Uterus (tissue), 3 donors: ENCODE measurements at regions not wholly inside any gene's neighbourhood (a gene's known extent, or its start where the extent isn't known, plus 50 kb on each side); places are given as distances from the start of the nearest gene placed in this dataset.
"Not testable (repeated sequence)": the region's sequence is repeated elsewhere in the genome, so short reads cannot be mapped to it uniquely, and the experiment has no call there.

ENCODE experiments used
- DNase-seq, 2 donors: peaks; one replicate each; pipeline ENCODE4 v3.0.0-alpha.2; 2019 to 2020
- H3K27ac ChIP-seq, 2 donors: fragments of 200-600 bp; sonication (generic); 1 replicate in 1 of 2; 2 replicates in 1 of 2; pipeline ENCODE4 v1.5.1; 2016 to 2018
- H3K27me3 ChIP-seq, 2 donors: fragments of 200-600 bp; sonication (generic); one replicate each; pipeline ENCODE4 v1.5.1; 2018 to 2019; ENCODE audit warnings: control low read depth in 1 of 2
- H3K36me3 ChIP-seq, 2 donors: fragments of 200-600 bp; sonication (generic); one replicate each; pipeline ENCODE4 v1.5.1; 2019; ENCODE audit warnings: control low read depth in 1 of 2
- H3K4me1 ChIP-seq, 2 donors: fragments of 200-600 bp; sonication (generic); one replicate each; pipeline ENCODE4 v1.5.1; 2018 to 2019; ENCODE audit warnings: control low read depth in 1 of 2
- H3K4me3 ChIP-seq, 2 donors: fragments of 200-600 bp; sonication (generic); 1 replicate in 1 of 2; 2 replicates in 1 of 2; pipeline ENCODE4 v1.5.1; 2018 to 2019; ENCODE audit warnings: mild to moderate bottlenecking in 1 of 2
- H3K9me3 ChIP-seq, 2 donors: fragments of 200-600 bp; sonication (generic); one replicate each; pipeline ENCODE4 v1.5.1; 2019; ENCODE audit warnings: control low read depth in 1 of 2
- POLR2A ChIP-seq, 2 donors: fragments of 450-650 bp; IDR thresholded peaks; one replicate each; pipeline ENCODE4 v1.6.1; 2016; ENCODE audit warnings: antibody characterized with exemption in 2 of 2, mild to moderate bottlenecking in 1 of 2, moderate library complexity in 1 of 2
- intact Hi-C: fragments of 100-400 bp; cut with DNase I; formaldehyde crosslinking; loops from one replicate; pipeline ENCODE4 v1.15.1; 2023; ENCODE audit warnings: low total_unique reads
- TF ChIP-seq, protein P1 (sequence below), 4 experiments: fragments of 200-600 bp in 2 of 4; fragments of 450-650 bp in 2 of 4; sonication (generic) in 2 of 4; IDR thresholded peaks; one replicate each; pipeline ENCODE4 v1.5.1; 2016 to 2019; ENCODE audit warnings: antibody characterized with exemption in 4 of 4, mild to moderate bottlenecking in 2 of 4, moderate library complexity in 1 of 4
- donor health status: DM: yes; HTN: yes; CAD: no.

DNA sequence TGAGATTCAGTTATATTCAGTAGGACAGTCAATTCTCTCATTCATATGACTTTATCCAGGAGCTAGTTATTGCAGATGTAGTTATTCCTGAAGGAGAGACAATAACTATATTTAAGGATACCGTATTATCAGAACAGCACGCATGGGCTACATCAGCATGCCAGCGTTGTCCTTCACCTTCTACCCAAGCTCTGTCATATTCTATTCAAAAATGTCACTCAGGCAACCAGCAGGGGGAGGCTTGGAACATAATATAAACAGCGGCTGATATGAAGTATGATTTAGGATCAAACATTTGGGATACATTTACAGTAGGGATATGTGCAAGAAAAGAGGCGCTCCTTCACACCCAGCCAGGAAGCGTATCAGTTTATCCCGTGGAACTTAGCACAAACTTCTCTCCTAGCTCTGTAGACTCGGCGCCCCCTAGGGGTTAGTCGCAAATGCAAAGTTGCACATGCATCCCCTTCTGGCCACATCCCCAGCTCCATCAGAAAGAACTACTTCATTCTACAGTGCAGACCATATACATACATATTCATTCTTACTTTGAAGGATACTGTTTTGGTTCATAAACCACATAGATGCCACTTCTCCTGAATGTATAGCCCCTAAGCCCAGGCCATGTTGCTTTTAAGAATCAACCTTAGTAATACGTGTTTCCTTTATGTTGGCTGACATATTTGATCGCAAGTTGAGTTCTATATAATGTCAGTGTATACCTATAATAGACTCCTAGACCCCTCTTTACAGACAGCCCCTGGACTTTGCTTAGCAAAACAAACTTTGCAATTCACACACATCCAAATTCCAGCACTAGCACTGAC lies 759.4 kb downstream of the ADCYAP1 start:
- Histone ChIP-seq H3K27me3 (no peaks in the 10 kb centered on the region), H3K9me3 (no peaks in the 10 kb centered on the region), H3K4me1 (no peaks in the 10 kb centered on the region), H3K4me3 (no peak overlapping the region), H3K27ac (no peak overlapping the region), H3K36me3 (no peaks in the 10 kb centered on the region)
- intact Hi-C loops: no loop called here
- TF ChIP-seq POLR2A (IDR thresholded peaks at IDR 0.05): no peak
- TF ChIP-seq, protein P1, sequence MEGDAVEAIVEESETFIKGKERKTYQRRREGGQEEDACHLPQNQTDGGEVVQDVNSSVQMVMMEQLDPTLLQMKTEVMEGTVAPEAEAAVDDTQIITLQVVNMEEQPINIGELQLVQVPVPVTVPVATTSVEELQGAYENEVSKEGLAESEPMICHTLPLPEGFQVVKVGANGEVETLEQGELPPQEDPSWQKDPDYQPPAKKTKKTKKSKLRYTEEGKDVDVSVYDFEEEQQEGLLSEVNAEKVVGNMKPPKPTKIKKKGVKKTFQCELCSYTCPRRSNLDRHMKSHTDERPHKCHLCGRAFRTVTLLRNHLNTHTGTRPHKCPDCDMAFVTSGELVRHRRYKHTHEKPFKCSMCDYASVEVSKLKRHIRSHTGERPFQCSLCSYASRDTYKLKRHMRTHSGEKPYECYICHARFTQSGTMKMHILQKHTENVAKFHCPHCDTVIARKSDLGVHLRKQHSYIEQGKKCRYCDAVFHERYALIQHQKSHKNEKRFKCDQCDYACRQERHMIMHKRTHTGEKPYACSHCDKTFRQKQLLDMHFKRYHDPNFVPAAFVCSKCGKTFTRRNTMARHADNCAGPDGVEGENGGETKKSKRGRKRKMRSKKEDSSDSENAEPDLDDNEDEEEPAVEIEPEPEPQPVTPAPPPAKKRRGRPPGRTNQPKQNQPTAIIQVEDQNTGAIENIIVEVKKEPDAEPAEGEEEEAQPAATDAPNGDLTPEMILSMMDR (IDR thresholded peaks at IDR 0.05): peak in 1 of 4 experiments; percentile 18
- peak in 1 of 2 donors; percentile 13 for DNase-seq

GRCh38 chr18:1665079-1665478 lies 760.4 kb downstream of the ADCYAP1 start:
- Histone ChIP-seq H3K4me1 (no peaks in the 10 kb centered on the region), H3K9me3 (no peaks in the 10 kb centered on the region), H3K27me3 (no peaks in the 10 kb centered on the region), H3K27ac (no peak overlapping the region), H3K36me3 (no peaks in the 10 kb centered on the region), H3K4me3 (no peak overlapping the region)
- no peak for TF ChIP-seq POLR2A (IDR thresholded peaks at IDR 0.05)
- TF ChIP-seq, protein P1 (IDR thresholded peaks at IDR 0.05): no peak
- no peak for DNase-seq
- intact Hi-C loops: no loop called here

GRCh38 chr18:1668279-1668678 lies 763.6 kb downstream of the ADCYAP1 start:
- Histone ChIP-seq H3K9me3 (no peaks in the 10 kb centered on the region), H3K36me3 (no peaks in the 10 kb centered on the region), H3K27ac (no peak overlapping the region), H3K4me1 (no peaks in the 10 kb centered on the region), H3K27me3 (no peaks in the 10 kb centered on the region), H3K4me3 (no peak overlapping the region)
- TF ChIP-seq, protein P1 (IDR thresholded peaks at IDR 0.05): no peak
- no peak for TF ChIP-seq POLR2A (IDR thresholded peaks at IDR 0.05)
- intact Hi-C loops: no loop called here
- DNase-seq: no peak

GRCh38 chr18:1671710-1672109 lies 767.0 kb downstream of the ADCYAP1 start:
- DNase-seq, H3K27me3 ChIP-seq, H3K4me1 ChIP-seq, intact Hi-C loops, H3K4me3 ChIP-seq, H3K36me3 ChIP-seq, H3K9me3 ChIP-seq, H3K27ac ChIP-seq: not testable (repeated sequence)

GRCh38 chr18:1676387-1676786 lies 771.7 kb downstream of the ADCYAP1 start:
- no peak for TF ChIP-seq POLR2A (IDR thresholded peaks at IDR 0.05)
- TF ChIP-seq, protein P1 (IDR thresholded peaks at IDR 0.05): no peak
- Histone ChIP-seq H3K4me1 (no peaks in the 10 kb centered on the region), H3K27me3 (no peaks in the 10 kb centered on the region), H3K27ac (no peak overlapping the region), H3K4me3 (no peak overlapping the region), H3K9me3 (no peaks in the 10 kb centered on the region), H3K36me3 (no peaks in the 10 kb centered on the region)
- intact Hi-C loops: no loop called here
- DNase-seq: no peak
